Testis (tissue), 2 donors: ENCODE measurements at regions not wholly inside any gene's neighbourhood (a gene's known extent, or its start where the extent isn't known, plus 50 kb on each side); places are given as distances from the start of the nearest gene placed in this dataset.

Source experiments
- DNase-seq: peaks from one replicate; pipeline ENCODE4 v3.0.0-alpha.2; 2019
- H3K27ac ChIP-seq, 2 donors: fragments of 200-600 bp; sonication (generic); one replicate each; pipeline ENCODE4 v1.5.1; 2019
- H3K27me3 ChIP-seq: fragments of 200-600 bp; sonication (generic); one replicate; pipeline ENCODE4 v1.5.1; 2019
- H3K36me3 ChIP-seq: fragments of 200-600 bp; sonication (generic); one replicate; pipeline ENCODE4 v1.5.1; 2017; ENCODE audit warnings: low read depth; ENCODE audit errors: missing control alignments
- H3K4me1 ChIP-seq: fragments of 200-600 bp; sonication (generic); one replicate; pipeline ENCODE4 v1.5.1; 2019
- H3K4me3 ChIP-seq, 2 donors: fragments of 200-600 bp; sonication (generic); one replicate each; pipeline ENCODE4 v1.5.1; 2017 to 2019
- H3K9me3 ChIP-seq: fragments of 200-600 bp; sonication (generic); one replicate; pipeline ENCODE4 v1.5.1; 2017
- POLR2A ChIP-seq: fragments of 450-650 bp; IDR thresholded peaks from one replicate; pipeline ENCODE4 v1.6.1; 2017; ENCODE audit warnings: antibody characterized with exemption, mild to moderate bottlenecking, moderate library complexity
- WGBS, 2 donors: methylation state at CpG; one replicate each; pipeline ENCODE4 v1.1.5; 2018; 5-methylcytosine and 5-hydroxymethylcytosine counted together
- intact Hi-C: fragments of 100-400 bp; cut with DNase I; formaldehyde crosslinking; loops from one replicate; pipeline ENCODE4 v1.15.1; 2023; ENCODE audit warnings: low total_unique reads
- TF ChIP-seq, protein P1 (sequence below), 3 experiments: fragments of 450-650 bp in 2 of 3; fragments of 200-600 bp in 1 of 3; sonication (generic) in 1 of 3; IDR thresholded peaks; one replicate each; pipeline ENCODE4 v1.5.1; 2016 to 2019; ENCODE audit warnings: antibody characterized with exemption in 3 of 3, mild to moderate bottlenecking in 2 of 3, moderate library complexity in 1 of 3

GRCh38 chr15:72889545-72889944, 106.0 kb upstream of the ADPGK start:
- Histone ChIP-seq H3K27me3 (no peaks in the 10 kb centered on the region), H3K4me1 (peaks cover 5% of the 10 kb centered on the region), H3K27ac (no peak overlapping the region), H3K36me3 (no peaks in the 10 kb centered on the region), H3K9me3 (no peaks in the 10 kb centered on the region), H3K4me3 (no peak overlapping the region)
- no peak for DNase-seq
- 91% methylated on average over 3 to 5 of the region's 5 CpGs for WGBS, 2 donors
- intact Hi-C loops: no loop called here
- no peak for TF ChIP-seq POLR2A
- TF ChIP-seq, protein P1, sequence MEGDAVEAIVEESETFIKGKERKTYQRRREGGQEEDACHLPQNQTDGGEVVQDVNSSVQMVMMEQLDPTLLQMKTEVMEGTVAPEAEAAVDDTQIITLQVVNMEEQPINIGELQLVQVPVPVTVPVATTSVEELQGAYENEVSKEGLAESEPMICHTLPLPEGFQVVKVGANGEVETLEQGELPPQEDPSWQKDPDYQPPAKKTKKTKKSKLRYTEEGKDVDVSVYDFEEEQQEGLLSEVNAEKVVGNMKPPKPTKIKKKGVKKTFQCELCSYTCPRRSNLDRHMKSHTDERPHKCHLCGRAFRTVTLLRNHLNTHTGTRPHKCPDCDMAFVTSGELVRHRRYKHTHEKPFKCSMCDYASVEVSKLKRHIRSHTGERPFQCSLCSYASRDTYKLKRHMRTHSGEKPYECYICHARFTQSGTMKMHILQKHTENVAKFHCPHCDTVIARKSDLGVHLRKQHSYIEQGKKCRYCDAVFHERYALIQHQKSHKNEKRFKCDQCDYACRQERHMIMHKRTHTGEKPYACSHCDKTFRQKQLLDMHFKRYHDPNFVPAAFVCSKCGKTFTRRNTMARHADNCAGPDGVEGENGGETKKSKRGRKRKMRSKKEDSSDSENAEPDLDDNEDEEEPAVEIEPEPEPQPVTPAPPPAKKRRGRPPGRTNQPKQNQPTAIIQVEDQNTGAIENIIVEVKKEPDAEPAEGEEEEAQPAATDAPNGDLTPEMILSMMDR (IDR thresholded peaks at IDR 0.05): no peak

- no peak overlapping the region for H3K27ac ChIP-seq
- WGBS, 2 donors: 91 to 94% methylated on average over 7 of the region's 7 CpGs
- intact Hi-C loops: no loop called here
- DNase-seq: no peak
- H3K27me3 ChIP-seq: no peaks in the 10 kb centered on the region
- H3K36me3 ChIP-seq: no peaks in the 10 kb centered on the region
- no peak overlapping the region for H3K4me3 ChIP-seq
- H3K9me3 ChIP-seq: no peaks in the 10 kb centered on the region
- no peak for TF ChIP-seq POLR2A
- TF ChIP-seq, protein P1 (IDR thresholded peaks at IDR 0.05): no peak
- H3K4me1 ChIP-seq: peaks cover 5% of the 10 kb centered on the region
These were observed 105.3 kb upstream of the ADPGK start for GRCh38 chr15:72888811-72889210.

- WGBS, 2 donors: 82 to 90% methylated on average over 1 of the region's 1 CpG
- no peaks in the 10 kb centered on the region for H3K36me3 ChIP-seq
These were observed 104.7 kb upstream of the ADPGK start for GRCh38 chr15:72888211-72888610.

GRCh38 chr15:72887376-72887775, 103.8 kb upstream of the ADPGK start:
- DNase-seq: no peak
- Histone ChIP-seq H3K4me1 (peaks cover 5% of the 10 kb centered on the region), H3K9me3 (no peaks in the 10 kb centered on the region), H3K27ac (no peak overlapping the region), H3K36me3 (no peaks in the 10 kb centered on the region), H3K4me3 (no peak overlapping the region), H3K27me3 (no peaks in the 10 kb centered on the region)
- WGBS, 2 donors: 63 to 70% methylated on average over 1 of the region's 1 CpG
- no peak for TF ChIP-seq POLR2A
- TF ChIP-seq, protein P1 (IDR thresholded peaks at IDR 0.05): no peak
- intact Hi-C loops: no loop called here

More at GRCh38 chr15:72888211-72888610, 104.7 kb upstream of the ADPGK start:
- Histone ChIP-seq H3K27ac (no peak overlapping the region), H3K27me3 (no peaks in the 10 kb centered on the region), H3K9me3 (no peaks in the 10 kb centered on the region), H3K4me3 (no peak overlapping the region), H3K4me1 (peaks cover 5% of the 10 kb centered on the region)
- no peak for DNase-seq
- intact Hi-C loops: no loop called here
- TF ChIP-seq POLR2A: no peak

- DNase-seq: no peak
- Histone ChIP-seq H3K27ac (no peak overlapping the region), H3K27me3 (no peaks in the 10 kb centered on the region), H3K36me3 (no peaks in the 10 kb centered on the region), H3K4me3 (no peak overlapping the region), H3K4me1 (peaks cover 5% of the 10 kb centered on the region), H3K9me3 (no peaks in the 10 kb centered on the region)
- 90 to 93% methylated on average over 7 of the region's 7 CpGs for WGBS, 2 donors
- TF ChIP-seq, protein P1 (IDR thresholded peaks at IDR 0.05): no peak
- no peak for TF ChIP-seq POLR2A
- intact Hi-C loops: no loop called here
These were observed 100.8 kb upstream of the ADPGK start for GRCh38 chr15:72884311-72884710.
